NT2/D1 (cell line): ENCODE measurements at regions not wholly inside any gene's neighbourhood (a gene's known extent, or its start where the extent isn't known, plus 50 kb on each side); places are given as distances from the start of the nearest gene placed in this dataset.

Experiments
- DNase-seq: peaks from one replicate; pipeline ENCODE4 v3.0.0-alpha.2; 2011; ENCODE audit warnings: low read depth, low spot score
- H3K27me3 ChIP-seq: 2 replicates; pipeline ENCODE4 v1.6.0; 2011; ENCODE audit warnings: mild to moderate bottlenecking; ENCODE audit not compliant: insufficient read length, insufficient read depth
- H3K36me3 ChIP-seq: 2 replicates; pipeline ENCODE4 v1.6.1; 2011; ENCODE audit warnings: mild to moderate bottlenecking, low read length, mixed read lengths; ENCODE audit not compliant: insufficient read depth, insufficient read length
- H3K4me1 ChIP-seq: 2 replicates; pipeline ENCODE4 v1.5.1; 2011; ENCODE audit not compliant: insufficient read depth, insufficient read length
- H3K4me3 ChIP-seq: 2 replicates; pipeline ENCODE4 v1.5.1; 2011; ENCODE audit warnings: low read depth; ENCODE audit not compliant: insufficient read length
- H3K9ac ChIP-seq: 2 replicates; pipeline ENCODE4 v1.6.0; 2011; ENCODE audit warnings: low read depth; ENCODE audit not compliant: insufficient read length
- H3K9me3 ChIP-seq: 2 replicates; pipeline ENCODE4 v1.5.1; 2011; ENCODE audit warnings: mild to moderate bottlenecking, low read length; ENCODE audit not compliant: insufficient read depth
- SUZ12 ChIP-seq: IDR thresholded peaks from 2 replicates; pipeline ENCODE4 v1.6.1; 2011; ENCODE audit not compliant: insufficient read length, insufficient read depth; ENCODE audit errors: extremely low read depth
- YY1 ChIP-seq: IDR thresholded peaks from 2 replicates; pipeline ENCODE4 v1.6.1; 2011; ENCODE audit not compliant: insufficient read length, insufficient read depth
- ZNF274 ChIP-seq: IDR thresholded peaks from 2 replicates; pipeline ENCODE4 v1.6.1; 2011; ENCODE audit warnings: mild to moderate bottlenecking, low read depth, low read length

- Histone ChIP-seq H3K27me3 (no peaks in the 10 kb centered on the region), H3K36me3 (no peaks in the 10 kb centered on the region)
- no peak for DNase-seq
Measured at GRCh38 chr6:168226902-168227318, 92.7 kb downstream of the DACT2 start.

GRCh38 chr6:168226061-168226752 is 93.4 kb downstream of the DACT2 start:
- no peak overlapping the region for H3K9ac ChIP-seq
- no peaks in the 10 kb centered on the region for H3K36me3 ChIP-seq
- peaks cover 3% of the 10 kb centered on the region for H3K4me1 ChIP-seq
- no peaks in the 10 kb centered on the region for H3K27me3 ChIP-seq
- no peak for DNase-seq
- TF ChIP-seq ZNF274 = no peak
- no peak for TF ChIP-seq YY1
- no peak for TF ChIP-seq SUZ12
- H3K9me3 ChIP-seq = no peaks in the 10 kb centered on the region
- H3K4me3 ChIP-seq = no peak overlapping the region

More at GRCh38 chr6:168226902-168227318, 92.7 kb downstream of the DACT2 start:
- Histone ChIP-seq H3K4me1 (peaks cover 7% of the 10 kb centered on the region), H3K9ac (no peak overlapping the region), H3K4me3 (no peak overlapping the region), H3K9me3 (no peaks in the 10 kb centered on the region)
- no peak for TF ChIP-seq SUZ12

- DNase-seq = no peak
- no peaks in the 10 kb centered on the region for H3K9me3 ChIP-seq
- no peak overlapping the region for H3K4me3 ChIP-seq
- no peak for TF ChIP-seq SUZ12
- TF ChIP-seq YY1 = no peak
- TF ChIP-seq ZNF274 = no peak
- no peak overlapping the region for H3K9ac ChIP-seq
- H3K4me1 ChIP-seq = peaks cover 3% of the 10 kb centered on the region
- H3K27me3 ChIP-seq = no peaks in the 10 kb centered on the region
- no peaks in the 10 kb centered on the region for H3K36me3 ChIP-seq
Measured at GRCh38 chr6:168225471-168225911, 94.1 kb downstream of the DACT2 start.

GRCh38 chr6:168223755-168224154 is 95.8 kb downstream of the DACT2 start:
- no peak overlapping the region for H3K4me3 ChIP-seq
- H3K4me1 ChIP-seq = peaks cover 3% of the 10 kb centered on the region
- H3K9ac ChIP-seq = no peak overlapping the region
- no peak for DNase-seq
- no peaks in the 10 kb centered on the region for H3K36me3 ChIP-seq
- H3K27me3 ChIP-seq = no peaks in the 10 kb centered on the region
- TF ChIP-seq ZNF274 (no peak), SUZ12 (no peak), YY1 (no peak)
- H3K9me3 ChIP-seq = no peaks in the 10 kb centered on the region

GRCh38 chr6:168223150-168223549 is 96.4 kb downstream of the DACT2 start:
- no peak for TF ChIP-seq SUZ12
- no peak for TF ChIP-seq YY1
- no peak for TF ChIP-seq ZNF274
- Histone ChIP-seq H3K4me3 (no peak overlapping the region), H3K9ac (no peak overlapping the region), H3K36me3 (no peaks in the 10 kb centered on the region), H3K9me3 (no peaks in the 10 kb centered on the region), H3K4me1 (peaks cover 3% of the 10 kb centered on the region), H3K27me3 (no peaks in the 10 kb centered on the region)
- no peak for DNase-seq

- Histone ChIP-seq H3K36me3 (no peaks in the 10 kb centered on the region), H3K9ac (no peak overlapping the region), H3K27me3 (no peaks in the 10 kb centered on the region), H3K9me3 (no peaks in the 10 kb centered on the region), H3K4me1 (peaks cover 3% of the 10 kb centered on the region), H3K4me3 (no peak overlapping the region)
- no peak for TF ChIP-seq SUZ12
- TF ChIP-seq YY1 = no peak
- TF ChIP-seq ZNF274 = no peak
- DNase-seq = no peak
Measured at GRCh38 chr6:168222115-168223043, 97.2 kb downstream of the DACT2 start.

GRCh38 chr6:168221497-168222079 is 98.0 kb downstream of the DACT2 start:
- H3K36me3 ChIP-seq = no peaks in the 10 kb centered on the region
- H3K9me3 ChIP-seq = no peaks in the 10 kb centered on the region
- peaks cover 3% of the 10 kb centered on the region for H3K4me1 ChIP-seq
- H3K4me3 ChIP-seq = no peak overlapping the region
- no peak overlapping the region for H3K9ac ChIP-seq
- no peak for DNase-seq
- no peaks in the 10 kb centered on the region for H3K27me3 ChIP-seq
- no peak for TF ChIP-seq YY1
